GM21825 (cell line): ENCODE measurements at regions not wholly inside any gene's neighbourhood (a gene's known extent, or its start where the extent isn't known, plus 50 kb on each side); places are given as distances from the start of the nearest gene placed in this dataset.

Experiments used
- ATAC-seq: cut with Tn5 transposase; IDR thresholded peaks from one replicate; pipeline ENCODE4 v1.9.1; 2021; ENCODE audit warnings: mild to moderate bottlenecking, moderate library complexity; ENCODE audit not compliant: unreplicated experiment

GRCh38 chr4:57501720-57502119 is 391.5 kb upstream of the IGFBP7 start:
- no peak for ATAC-seq

- no peak for ATAC-seq
These were observed 389.6 kb upstream of the IGFBP7 start for GRCh38 chr4:57499786-57500185.

DNA sequence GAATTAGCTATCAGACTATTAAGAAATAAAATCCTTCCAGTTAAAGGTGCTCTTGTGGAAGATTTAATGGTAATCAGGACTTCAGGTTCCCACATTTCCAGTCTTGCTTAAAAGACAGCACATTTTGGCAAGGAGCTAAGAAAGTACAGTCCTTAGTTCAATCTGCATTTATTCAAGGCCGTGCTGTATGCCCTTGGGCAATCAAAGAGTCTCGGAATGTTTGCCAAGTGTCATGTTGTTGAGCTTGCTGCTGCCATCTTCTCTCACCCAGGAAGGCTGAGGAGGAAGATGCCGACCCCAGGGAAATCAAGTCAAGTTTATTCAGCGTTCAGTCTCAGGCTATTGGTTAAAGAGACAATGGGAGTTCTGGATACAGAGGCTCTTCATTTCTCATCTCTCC is 388.1 kb upstream of the IGFBP7 start:
- ATAC-seq = no peak

- ATAC-seq = no peak
These were observed 386.7 kb upstream of the IGFBP7 start for GRCh38 chr4:57496697-57497471.

DNA sequence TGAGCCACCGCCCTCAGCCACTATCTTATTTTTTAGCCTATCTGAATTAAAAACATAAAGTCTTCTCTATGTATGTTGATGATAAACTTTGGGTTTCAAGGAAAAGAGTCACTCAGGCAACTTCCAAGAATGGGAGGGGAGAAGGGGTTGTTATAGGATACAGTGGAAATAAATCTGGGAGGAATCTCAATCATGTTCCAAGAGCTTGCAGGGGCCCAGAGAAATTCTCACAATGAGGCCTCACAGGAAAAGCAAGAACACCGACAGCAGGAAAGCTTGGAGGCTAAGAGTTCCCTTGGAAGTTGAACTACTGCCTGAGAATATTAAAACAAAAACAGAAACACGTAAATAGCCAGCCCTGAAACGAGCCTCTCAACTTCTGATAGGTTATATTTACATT is 384.6 kb upstream of the IGFBP7 start:
- no peak for ATAC-seq

GRCh38 chr4:57492251-57492878 is 382.2 kb upstream of the IGFBP7 start:
- ATAC-seq = no peak

- ATAC-seq = no peak
These were observed 381.2 kb upstream of the IGFBP7 start for GRCh38 chr4:57491388-57491787.

- ATAC-seq = no peak
These were observed 380.5 kb upstream of the IGFBP7 start for GRCh38 chr4:57490520-57491255.

DNA sequence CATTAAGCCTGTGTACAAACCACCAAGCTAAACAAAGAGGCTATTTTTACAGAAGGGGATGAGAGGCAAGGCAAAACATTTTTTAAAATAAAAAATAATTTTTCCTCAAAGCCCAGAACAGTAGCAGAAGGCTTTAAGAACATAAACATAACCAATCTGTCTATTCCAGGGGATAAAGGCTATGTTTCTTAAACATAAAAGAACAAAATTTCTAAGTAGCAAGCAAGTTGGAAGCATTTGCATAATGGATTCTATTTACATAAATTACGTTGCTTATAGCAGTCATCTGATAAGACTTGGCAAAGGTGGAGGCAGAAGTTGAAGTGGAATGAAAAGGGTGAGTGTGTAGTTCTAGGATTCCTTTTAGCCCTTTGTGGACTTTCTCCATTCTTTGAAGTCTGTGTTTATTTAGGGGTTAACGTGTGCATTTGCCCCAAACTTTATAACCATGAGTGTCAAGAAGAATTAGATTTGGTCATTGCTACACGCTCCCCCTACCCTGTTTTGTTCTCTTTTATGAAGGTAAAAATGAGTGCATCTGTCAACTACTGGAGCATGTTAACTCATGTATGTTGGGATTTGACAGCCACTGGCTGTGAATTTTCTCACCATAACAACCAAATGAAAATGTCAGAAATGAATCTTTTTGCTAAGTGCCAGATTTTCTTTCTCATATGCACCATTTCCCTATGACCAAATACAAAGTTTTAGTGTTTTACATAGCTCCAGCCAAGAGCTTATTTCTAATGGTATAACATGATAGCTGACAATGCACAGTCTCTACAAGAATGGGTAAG is 378.4 kb upstream of the IGFBP7 start:
- ATAC-seq = no peak

DNA sequence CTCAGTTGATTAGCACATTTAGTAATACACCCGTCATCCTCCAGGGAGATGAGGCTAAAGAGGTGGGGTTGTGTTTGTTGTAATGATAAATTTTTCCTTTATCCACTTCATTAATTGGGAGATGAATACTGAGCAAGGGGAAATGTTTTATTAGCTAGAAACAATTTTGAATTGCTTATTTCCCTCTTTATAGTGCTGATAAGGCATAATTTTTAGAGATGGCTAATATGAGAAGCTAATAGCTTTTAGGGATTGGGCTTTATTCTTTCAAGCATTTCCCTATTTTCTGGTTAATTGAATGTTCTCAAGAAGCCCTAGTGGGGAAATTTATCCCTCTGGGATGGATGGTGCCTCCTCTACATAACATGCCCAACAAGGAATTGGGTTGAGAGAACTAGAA is 365.2 kb upstream of the IGFBP7 start:
- no peak for ATAC-seq

GRCh38 chr4:57465321-57466056 is 355.3 kb upstream of the IGFBP7 start:
- ATAC-seq = no peak

- no peak for ATAC-seq
These were observed 352.7 kb upstream of the IGFBP7 start for GRCh38 chr4:57462843-57463242.

DNA sequence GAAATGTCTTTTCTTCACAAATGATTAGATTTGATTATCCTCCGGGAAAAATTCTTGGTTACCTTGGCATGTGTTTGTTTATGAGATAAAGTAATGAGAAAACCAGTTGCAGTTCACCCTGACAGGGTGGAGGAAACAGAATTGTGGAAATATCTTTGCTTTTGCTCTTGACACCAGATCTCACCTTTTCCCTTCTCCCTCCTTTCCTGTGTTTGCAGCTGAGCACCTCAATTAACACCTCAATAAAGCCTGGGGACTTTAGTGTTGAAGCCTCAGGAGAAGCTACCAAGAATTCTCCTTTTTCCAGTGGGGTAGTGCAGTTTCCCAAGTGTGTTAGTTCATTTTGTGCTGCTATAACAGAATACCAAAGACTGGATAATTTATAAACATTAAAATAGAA is 350.8 kb upstream of the IGFBP7 start:
- ATAC-seq = no peak

- ATAC-seq = no peak
These were observed 338.7 kb upstream of the IGFBP7 start for GRCh38 chr4:57448901-57449300.

DNA sequence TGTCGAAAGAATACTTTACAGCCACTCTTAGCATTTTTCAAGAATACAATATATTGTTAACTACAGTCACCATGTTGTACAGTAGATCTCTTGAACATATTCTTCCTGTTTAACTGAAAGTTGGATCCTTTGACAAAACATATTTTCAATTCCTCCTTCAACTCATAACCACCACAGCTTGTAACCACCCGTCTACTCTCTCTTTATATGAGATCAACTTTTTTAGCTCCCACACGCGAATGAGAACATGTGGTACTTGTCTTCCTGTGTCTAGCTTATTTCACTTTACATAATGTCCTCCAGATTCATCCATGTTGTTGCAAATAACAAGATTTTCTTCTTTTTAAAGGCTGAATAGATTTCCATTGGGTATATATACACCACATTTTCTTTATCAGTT is 338.3 kb upstream of the IGFBP7 start:
- ATAC-seq = no peak

- no peak for ATAC-seq
These were observed 336.1 kb upstream of the IGFBP7 start for GRCh38 chr4:57446266-57446665.

DNA sequence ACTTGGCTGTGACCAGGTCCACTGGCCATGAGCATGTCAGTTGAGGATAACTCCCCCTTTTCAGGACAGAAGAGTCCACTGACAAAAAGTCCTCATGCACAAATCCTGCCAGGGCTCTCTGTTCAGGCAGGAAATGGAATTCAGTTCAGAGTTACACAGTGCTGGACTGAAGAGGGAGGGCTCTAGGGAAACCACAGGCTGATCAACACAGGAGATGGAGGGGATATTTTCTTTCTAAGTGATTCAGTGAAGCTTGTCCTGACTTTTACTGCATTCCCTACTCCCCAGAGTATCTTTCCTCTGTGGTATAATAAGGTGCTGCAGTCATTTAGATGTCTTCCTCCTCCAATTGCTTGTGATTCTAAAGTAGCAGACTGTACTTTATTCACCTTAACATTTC is 335.5 kb upstream of the IGFBP7 start:
- ATAC-seq = no peak

- ATAC-seq = no peak
These were observed 334.5 kb upstream of the IGFBP7 start for GRCh38 chr4:57444671-57445070.

GRCh38 chr4:57443787-57444186 is 333.6 kb upstream of the IGFBP7 start:
- no peak for ATAC-seq

DNA sequence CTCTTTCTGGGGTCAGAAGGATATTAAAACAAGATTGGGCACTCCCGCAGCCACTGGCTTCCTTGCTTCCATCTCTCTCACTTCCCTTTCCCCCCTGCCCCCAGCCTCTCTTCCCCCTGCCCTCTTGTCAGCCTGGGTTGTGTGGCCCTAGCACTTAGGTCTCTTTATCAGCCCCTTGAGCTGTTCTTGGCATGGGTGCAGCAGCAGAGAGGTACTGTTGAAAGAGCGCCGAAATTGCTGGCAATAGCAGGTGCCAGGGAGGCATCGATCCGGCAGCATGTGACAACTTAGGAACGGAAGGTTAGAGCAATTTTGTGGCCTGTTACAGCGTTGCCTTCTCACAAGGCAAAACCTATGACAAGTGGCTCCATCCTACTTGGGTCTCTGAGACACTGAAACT is 333.1 kb upstream of the IGFBP7 start:
- ATAC-seq = no peak
